ENCODE measurements at regions not wholly inside any gene's neighbourhood (a gene's known extent, or its start where the extent isn't known, plus 50 kb on each side); places are given as distances from the start of the nearest gene placed in this dataset.

GRCh38 chr10:21087476-21087875 is 190.4 kb upstream of the NEBL start:
- H3K14ac ChIP-seq (ENCODE audit: low read length): no peak overlapping the region
- no peak overlapping the region for H2BK120ac ChIP-seq (ENCODE audit: low read depth, low read length)
- H4K8ac ChIP-seq (ENCODE audit: low read depth, low read length): no peak overlapping the region
- H3K9ac ChIP-seq (ENCODE audit: low read depth, low read length, poor library complexity): no peak overlapping the region
- no peak overlapping the region for H2BK5ac ChIP-seq (ENCODE audit: low read length)
- H2AK5ac ChIP-seq (ENCODE audit: low read depth, low read length): no peak overlapping the region
- no peak overlapping the region for H4K91ac ChIP-seq (ENCODE audit: low read depth, low read length, poor library complexity)
- H3K27me3 ChIP-seq (ENCODE audit: control insufficient read depth in 3 of 3, insufficient read depth in 3 of 3, low read depth in 1 of 3, low read length in 3 of 3): no peaks in the 10 kb centered on the region
- H3K4me1 ChIP-seq (ENCODE audit: control insufficient read depth in 2 of 2, insufficient read depth in 1 of 2, low read depth in 1 of 2, low read length in 2 of 2): peaks cover 0 to 5% of the 10 kb centered on the region in 2 donors
- no peaks in the 10 kb centered on the region for H3K79me1 ChIP-seq (ENCODE audit: low read depth, low read length)
- no peak overlapping the region for H2BK12ac ChIP-seq (ENCODE audit: low read length)
- no CpG with 5 or more reads among the region's 4 CpGs for whole genome bisulfite sequencing, 2 donors (ENCODE audit: extremely low coverage in 2 of 2, insufficient read length in 2 of 2, insufficient replicate concordance in 1 of 2)
- H3K36me3 ChIP-seq (replicated peaks in 1 of 2; ENCODE audit: control insufficient read depth in 2 of 2, insufficient read depth in 2 of 2, low read length in 2 of 2): no peaks in the 10 kb centered on the region
- H3K4ac ChIP-seq (ENCODE audit: low read length): no peak overlapping the region
- no peak overlapping the region for H3K23ac ChIP-seq (ENCODE audit: low read depth, low read length, poor library complexity)
- no peaks in the 10 kb centered on the region for H3K9me3 ChIP-seq (replicated peaks in 1 of 2; ENCODE audit: control insufficient read depth in 2 of 2, insufficient read depth in 1 of 2, low read depth in 1 of 2, low read length in 2 of 2)
- H3K4me3 ChIP-seq (ENCODE audit: low read length in 2 of 2): no peak overlapping the region
- no peak overlapping the region for H2AFZ ChIP-seq (ENCODE audit: low read length)
- H3K18ac ChIP-seq (ENCODE audit: low read length): no peak overlapping the region
- H2BK15ac ChIP-seq (ENCODE audit: low read length): no peak overlapping the region
- no peak overlapping the region for H3K27ac ChIP-seq (replicated peaks; ENCODE audit: low read length)
- no peak for DNase-seq (ENCODE audit: low spot score)
- H3K4me2 ChIP-seq (ENCODE audit: insufficient read depth, low read length, poor library complexity, severe bottlenecking): no peak overlapping the region

- no peak overlapping the region for H3K18ac ChIP-seq (ENCODE audit: low read length)
- H4K8ac ChIP-seq (ENCODE audit: low read depth, low read length): no peak overlapping the region
- no peak overlapping the region for H2AK5ac ChIP-seq (ENCODE audit: low read depth, low read length)
- no peaks in the 10 kb centered on the region for H3K36me3 ChIP-seq (replicated peaks in 1 of 2; ENCODE audit: control insufficient read depth in 2 of 2, insufficient read depth in 2 of 2, low read length in 2 of 2)
- H3K23ac ChIP-seq (ENCODE audit: low read depth, low read length, poor library complexity): no peak overlapping the region
- no peak overlapping the region for H2AFZ ChIP-seq (ENCODE audit: low read length)
- H3K9ac ChIP-seq (ENCODE audit: low read depth, low read length, poor library complexity): no peak overlapping the region
- no peak overlapping the region for H3K4me3 ChIP-seq (ENCODE audit: low read length in 2 of 2)
- no peak overlapping the region for H2BK15ac ChIP-seq (ENCODE audit: low read length)
- no peak for DNase-seq (ENCODE audit: low spot score)
- H3K4me1 ChIP-seq (ENCODE audit: control insufficient read depth in 2 of 2, insufficient read depth in 1 of 2, low read depth in 1 of 2, low read length in 2 of 2): peaks cover 0 to 5% of the 10 kb centered on the region in 2 donors
- no peaks in the 10 kb centered on the region for H3K9me3 ChIP-seq (replicated peaks in 1 of 2; ENCODE audit: control insufficient read depth in 2 of 2, insufficient read depth in 1 of 2, low read depth in 1 of 2, low read length in 2 of 2)
- no CpG with 5 or more reads among the region's 5 CpGs for WGBS, 2 donors (ENCODE audit: extremely low coverage in 2 of 2, insufficient read length in 2 of 2, insufficient replicate concordance in 1 of 2)
- no peak overlapping the region for H3K4me2 ChIP-seq (ENCODE audit: insufficient read depth, low read length, poor library complexity, severe bottlenecking)
- no peak overlapping the region for H2BK120ac ChIP-seq (ENCODE audit: low read depth, low read length)
- H3K4ac ChIP-seq (ENCODE audit: low read length): no peak overlapping the region
- no peak overlapping the region for H4K91ac ChIP-seq (ENCODE audit: low read depth, low read length, poor library complexity)
- H3K14ac ChIP-seq (ENCODE audit: low read length): no peak overlapping the region
- no peaks in the 10 kb centered on the region for H3K27me3 ChIP-seq (ENCODE audit: control insufficient read depth in 3 of 3, insufficient read depth in 3 of 3, low read depth in 1 of 3, low read length in 3 of 3)
- no peak overlapping the region for H3K27ac ChIP-seq (replicated peaks; ENCODE audit: low read length)
- H2BK5ac ChIP-seq (ENCODE audit: low read length): no peak overlapping the region
- no peaks in the 10 kb centered on the region for H3K79me1 ChIP-seq (ENCODE audit: low read depth, low read length)
- H2BK12ac ChIP-seq (ENCODE audit: low read length): no peak overlapping the region
Measured at GRCh38 chr10:21084700-21085099, 187.6 kb upstream of the NEBL start.

- no peak overlapping the region for H4K91ac ChIP-seq (ENCODE audit: low read depth, low read length, poor library complexity)
- no peaks in the 10 kb centered on the region for H3K27me3 ChIP-seq (ENCODE audit: control insufficient read depth in 3 of 3, insufficient read depth in 3 of 3, low read depth in 1 of 3, low read length in 3 of 3)
- no peaks in the 10 kb centered on the region for H3K79me1 ChIP-seq (ENCODE audit: low read depth, low read length)
- H2AFZ ChIP-seq (ENCODE audit: low read length): no peak overlapping the region
- H3K14ac ChIP-seq (ENCODE audit: low read length): no peak overlapping the region
- H2BK5ac ChIP-seq (ENCODE audit: low read length): no peak overlapping the region
- no peak overlapping the region for H3K4me2 ChIP-seq (ENCODE audit: insufficient read depth, low read length, poor library complexity, severe bottlenecking)
- no peak overlapping the region for H3K4ac ChIP-seq (ENCODE audit: low read length)
- peaks cover 0 to 3% of the 10 kb centered on the region in 2 donors for H3K4me1 ChIP-seq (ENCODE audit: control insufficient read depth in 2 of 2, insufficient read depth in 1 of 2, low read depth in 1 of 2, low read length in 2 of 2)
- H3K23ac ChIP-seq (ENCODE audit: low read depth, low read length, poor library complexity): no peak overlapping the region
- H3K36me3 ChIP-seq (replicated peaks in 1 of 2; ENCODE audit: control insufficient read depth in 2 of 2, insufficient read depth in 2 of 2, low read length in 2 of 2): no peaks in the 10 kb centered on the region
- WGBS, 2 donors (ENCODE audit: extremely low coverage in 2 of 2, insufficient read length in 2 of 2, insufficient replicate concordance in 1 of 2): no CpG with 5 or more reads among the region's 3 CpGs
- H2BK12ac ChIP-seq (ENCODE audit: low read length): no peak overlapping the region
- no peak overlapping the region for H2AK5ac ChIP-seq (ENCODE audit: low read depth, low read length)
- H3K4me3 ChIP-seq (ENCODE audit: low read length in 2 of 2): no peak overlapping the region
- H3K9me3 ChIP-seq (replicated peaks in 1 of 2; ENCODE audit: control insufficient read depth in 2 of 2, insufficient read depth in 1 of 2, low read depth in 1 of 2, low read length in 2 of 2): no peaks in the 10 kb centered on the region
- DNase-seq (ENCODE audit: low spot score): no peak
- H3K9ac ChIP-seq (ENCODE audit: low read depth, low read length, poor library complexity): no peak overlapping the region
- H2BK120ac ChIP-seq (ENCODE audit: low read depth, low read length): no peak overlapping the region
- H3K18ac ChIP-seq (ENCODE audit: low read length): no peak overlapping the region
- no peak overlapping the region for H3K27ac ChIP-seq (replicated peaks; ENCODE audit: low read length)
- H4K8ac ChIP-seq (ENCODE audit: low read depth, low read length): no peak overlapping the region
- H2BK15ac ChIP-seq (ENCODE audit: low read length): no peak overlapping the region
Measured at GRCh38 chr10:21083861-21084260, 186.8 kb upstream of the NEBL start.

DNA sequence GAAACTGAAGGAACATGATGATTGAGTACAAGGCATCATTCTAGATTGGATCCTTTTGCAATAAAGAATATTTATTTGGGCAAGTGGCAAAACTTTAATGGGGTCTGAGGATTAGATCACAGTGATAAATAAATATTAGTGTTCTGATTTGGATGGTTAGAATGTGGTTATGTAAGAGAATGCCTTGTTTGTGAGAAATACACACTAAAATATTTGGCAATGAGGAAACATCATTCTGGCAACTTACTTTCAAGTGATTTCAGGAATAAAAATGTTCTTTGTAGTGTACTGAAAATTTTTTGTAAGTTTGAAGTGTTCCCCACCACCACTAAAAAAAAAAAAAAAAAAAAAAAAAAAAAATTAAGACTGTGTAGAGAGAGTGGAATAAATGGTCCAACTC is 185.1 kb upstream of the NEBL start:
- H3K36me3 ChIP-seq (replicated peaks in 1 of 2; ENCODE audit: control insufficient read depth in 2 of 2, insufficient read depth in 2 of 2, low read length in 2 of 2): no peaks in the 10 kb centered on the region
- no peaks in the 10 kb centered on the region for H3K27me3 ChIP-seq (ENCODE audit: control insufficient read depth in 3 of 3, insufficient read depth in 3 of 3, low read depth in 1 of 3, low read length in 3 of 3)
- no peak overlapping the region for H2AFZ ChIP-seq (ENCODE audit: low read length)
- no peak overlapping the region for H3K4me2 ChIP-seq (ENCODE audit: insufficient read depth, low read length, poor library complexity, severe bottlenecking)
- H4K91ac ChIP-seq (ENCODE audit: low read depth, low read length, poor library complexity): no peak overlapping the region
- no peak overlapping the region for H2AK5ac ChIP-seq (ENCODE audit: low read depth, low read length)
- no peak overlapping the region for H3K14ac ChIP-seq (ENCODE audit: low read length)
- H2BK12ac ChIP-seq (ENCODE audit: low read length): no peak overlapping the region
- H3K79me1 ChIP-seq (ENCODE audit: low read depth, low read length): no peaks in the 10 kb centered on the region
- H3K4me1 ChIP-seq (ENCODE audit: control insufficient read depth in 2 of 2, insufficient read depth in 1 of 2, low read depth in 1 of 2, low read length in 2 of 2): peaks cover 0 to 3% of the 10 kb centered on the region in 2 donors
- no peak overlapping the region for H2BK15ac ChIP-seq (ENCODE audit: low read length)
- H3K9ac ChIP-seq (ENCODE audit: low read depth, low read length, poor library complexity): no peak overlapping the region
- no peaks in the 10 kb centered on the region for H3K9me3 ChIP-seq (replicated peaks in 1 of 2; ENCODE audit: control insufficient read depth in 2 of 2, insufficient read depth in 1 of 2, low read depth in 1 of 2, low read length in 2 of 2)
- no peak overlapping the region for H3K4ac ChIP-seq (ENCODE audit: low read length)
- no peak for DNase-seq (ENCODE audit: low spot score)
- H4K8ac ChIP-seq (ENCODE audit: low read depth, low read length): no peak overlapping the region
- H3K18ac ChIP-seq (ENCODE audit: low read length): no peak overlapping the region
- no peak overlapping the region for H3K27ac ChIP-seq (replicated peaks; ENCODE audit: low read length)
- H3K4me3 ChIP-seq (ENCODE audit: low read length in 2 of 2): no peak overlapping the region
- no peak overlapping the region for H2BK5ac ChIP-seq (ENCODE audit: low read length)
- H3K23ac ChIP-seq (ENCODE audit: low read depth, low read length, poor library complexity): no peak overlapping the region
- no peak overlapping the region for H2BK120ac ChIP-seq (ENCODE audit: low read depth, low read length)

Measured in neuronal stem cell (in vitro differentiated cells).